GM18870 (cell line): ENCODE measurements at regions not wholly inside any gene's neighbourhood (a gene's known extent, or its start where the extent isn't known, plus 50 kb on each side); places are given as distances from the start of the nearest gene placed in this dataset.

Experiments
- ATAC-seq: cut with Tn5 transposase; IDR thresholded peaks from one replicate; pipeline ENCODE4 v1.9.1; 2021; ENCODE audit warnings: moderate library complexity; ENCODE audit not compliant: unreplicated experiment

- ATAC-seq = no peak
These were observed 171.0 kb upstream of the NEBL start for GRCh38 chr10:21068026-21068656.

- no peak for ATAC-seq
These were observed 168.6 kb upstream of the NEBL start for GRCh38 chr10:21065621-21066248.

DNA sequence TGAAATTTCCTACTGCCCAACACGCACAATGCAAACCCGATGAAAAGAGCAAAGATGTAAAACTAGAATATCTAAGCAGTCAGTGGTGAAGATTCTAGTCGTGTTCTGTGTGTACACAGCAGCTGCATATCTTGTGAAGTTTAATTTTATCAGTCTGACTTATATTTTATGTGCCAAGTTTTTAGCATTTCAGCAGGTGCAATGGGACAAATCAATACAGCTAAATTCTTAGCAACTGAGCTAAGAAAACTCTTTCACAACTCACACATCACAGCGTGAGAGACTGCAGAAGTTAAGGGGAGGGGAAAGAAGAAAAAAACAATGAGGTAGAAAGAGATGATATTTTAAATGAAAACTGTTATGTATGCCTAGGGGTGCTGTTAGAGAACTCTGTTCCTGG, 164.9 kb upstream of the NEBL start:
- ATAC-seq = no peak

DNA sequence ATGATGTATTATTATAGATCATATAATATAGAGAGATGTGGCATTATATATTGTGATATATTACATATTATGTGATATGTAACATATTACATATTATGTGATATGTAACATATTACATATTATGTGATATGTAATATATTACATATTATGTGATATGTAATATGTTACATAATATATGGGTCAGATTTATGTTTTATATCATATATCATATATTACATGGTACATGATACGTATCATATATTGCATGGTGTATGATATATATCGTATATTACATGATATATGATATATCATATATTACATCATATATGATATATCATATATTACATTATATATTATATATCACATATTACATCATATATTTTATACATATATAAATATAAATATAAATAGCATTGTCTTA, 164.1 kb upstream of the NEBL start:
- no peak for ATAC-seq

GRCh38 chr10:21060626-21061025, 163.5 kb upstream of the NEBL start:
- no peak for ATAC-seq

GRCh38 chr10:21057989-21058388, 160.9 kb upstream of the NEBL start:
- no peak for ATAC-seq

DNA sequence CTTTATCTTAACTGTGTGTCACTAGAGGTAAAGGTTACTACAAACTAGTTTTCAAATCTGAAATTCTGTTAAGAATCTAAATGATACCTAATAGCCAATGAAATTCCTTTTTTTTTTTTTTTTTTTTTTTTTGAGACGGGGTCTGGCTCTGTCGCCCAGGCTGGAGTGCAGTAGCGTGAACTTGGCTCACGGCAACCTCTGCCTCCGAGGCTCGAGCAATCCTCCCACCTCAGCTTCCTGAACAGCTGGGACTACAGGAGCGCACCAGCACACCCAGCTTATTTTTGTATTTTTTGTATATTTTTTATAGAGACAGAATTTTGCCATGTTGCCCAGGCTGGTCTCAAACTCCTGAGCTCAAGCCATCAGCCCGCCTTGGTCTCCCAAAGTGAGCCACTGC, 160.3 kb upstream of the NEBL start:
- ATAC-seq = no peak

DNA sequence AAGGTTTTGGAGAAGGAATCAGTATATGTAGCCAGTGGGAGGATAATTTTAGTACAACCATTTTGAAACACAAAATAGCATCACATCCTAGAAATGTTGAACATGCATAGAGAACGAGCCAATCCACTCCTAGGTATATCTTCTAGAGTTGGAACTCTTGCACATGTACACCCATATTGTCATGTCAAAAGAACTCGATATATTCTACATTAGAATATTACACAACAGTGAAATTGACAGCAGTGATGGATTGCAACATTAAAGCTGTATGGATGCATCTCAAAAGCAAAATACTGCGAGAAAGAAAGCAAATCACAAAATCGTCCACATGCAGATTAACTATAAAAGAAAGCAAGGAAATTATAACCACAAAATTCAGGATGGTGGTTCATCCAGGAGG, 159.3 kb upstream of the NEBL start:
- no peak for ATAC-seq

GRCh38 chr10:21055339-21056135, 158.4 kb upstream of the NEBL start:
- no peak for ATAC-seq

- no peak for ATAC-seq
These were observed 157.0 kb upstream of the NEBL start for GRCh38 chr10:21053953-21054690.

GRCh38 chr10:21052709-21053104, 155.6 kb upstream of the NEBL start:
- no peak for ATAC-seq

- no peak for ATAC-seq
These were observed 155.1 kb upstream of the NEBL start for GRCh38 chr10:21052072-21052708.

GRCh38 chr10:21049482-21049881, 152.4 kb upstream of the NEBL start:
- no peak for ATAC-seq

GRCh38 chr10:21048068-21048467, 151.0 kb upstream of the NEBL start:
- ATAC-seq = no peak

DNA sequence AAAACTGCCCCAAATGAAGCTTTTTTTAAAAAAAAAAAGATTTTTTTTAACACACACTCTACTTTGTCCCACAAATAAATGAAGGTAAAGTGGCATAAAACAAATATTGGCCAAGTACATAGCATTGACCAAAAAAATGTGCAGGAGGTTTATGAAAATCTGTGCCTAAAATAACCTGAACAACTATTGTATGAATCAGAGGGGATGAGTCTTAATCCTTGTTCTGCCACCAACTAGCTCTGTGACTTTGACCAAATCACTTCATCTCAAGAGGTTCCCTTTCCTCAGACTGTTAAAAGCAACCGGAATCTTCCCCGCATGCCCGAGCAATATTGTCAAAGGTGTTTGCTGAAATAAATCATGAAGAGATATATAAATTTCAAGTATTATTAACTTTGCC, 150.4 kb upstream of the NEBL start:
- no peak for ATAC-seq

- ATAC-seq = no peak
These were observed 150.0 kb upstream of the NEBL start for GRCh38 chr10:21047096-21047495.

DNA sequence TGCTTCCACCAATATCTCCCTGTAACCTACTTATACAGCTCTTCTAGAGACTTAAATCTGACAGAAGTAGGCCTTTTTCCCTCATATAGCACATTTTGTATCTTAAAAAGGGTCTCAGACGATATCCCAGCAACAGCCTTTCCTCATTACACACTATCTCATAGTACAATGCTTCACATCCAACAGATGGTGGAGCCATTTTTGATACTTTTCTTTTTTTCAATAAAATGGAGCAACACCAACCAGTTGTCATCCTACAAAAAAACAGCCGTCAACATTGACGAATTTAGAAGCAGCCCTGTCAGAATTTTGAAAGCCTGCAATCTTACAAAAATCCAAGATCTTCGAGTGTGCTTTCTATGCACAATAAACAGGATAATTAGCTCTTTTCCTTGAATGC, 145.9 kb upstream of the NEBL start:
- ATAC-seq = no peak

DNA sequence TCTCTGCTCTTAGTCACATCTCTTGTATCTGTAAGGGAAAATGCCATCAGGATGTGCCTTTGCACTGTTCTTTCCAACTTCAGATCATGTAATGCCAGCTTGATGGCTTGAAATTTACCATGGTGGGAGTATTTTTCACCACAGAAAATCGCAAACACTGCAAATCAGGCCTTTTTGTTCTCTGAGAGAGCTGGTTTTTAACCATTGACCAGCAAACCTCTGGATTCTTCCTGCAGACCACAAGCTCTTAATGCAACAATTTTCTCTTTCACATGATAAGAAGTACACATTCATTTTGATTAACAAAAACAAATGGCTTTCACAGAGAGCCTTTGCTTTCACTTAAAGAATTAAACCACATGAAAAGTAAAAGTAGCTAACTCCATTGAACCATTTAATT, 145.4 kb upstream of the NEBL start:
- no peak for ATAC-seq

GRCh38 chr10:21041763-21042458, 144.8 kb upstream of the NEBL start:
- no peak for ATAC-seq

DNA sequence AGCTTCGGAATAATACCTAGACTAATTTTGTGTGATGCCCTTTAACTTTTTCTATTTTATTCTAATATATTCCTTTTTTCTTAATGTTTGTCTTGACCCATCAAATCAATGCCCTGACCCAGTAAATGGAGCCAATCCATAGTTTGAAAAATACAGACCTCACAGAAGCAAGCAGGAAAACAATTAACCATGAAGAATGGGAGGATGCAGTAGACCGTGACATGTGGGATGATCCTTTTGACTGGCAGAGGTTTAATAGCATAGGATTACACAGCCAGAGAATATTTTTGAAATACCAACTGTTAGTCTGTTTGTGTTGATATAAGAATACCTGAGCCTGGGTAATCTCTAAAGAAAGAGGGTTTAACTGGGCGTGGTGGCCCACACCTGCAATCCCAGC, 142.6 kb upstream of the NEBL start:
- ATAC-seq = no peak

DNA sequence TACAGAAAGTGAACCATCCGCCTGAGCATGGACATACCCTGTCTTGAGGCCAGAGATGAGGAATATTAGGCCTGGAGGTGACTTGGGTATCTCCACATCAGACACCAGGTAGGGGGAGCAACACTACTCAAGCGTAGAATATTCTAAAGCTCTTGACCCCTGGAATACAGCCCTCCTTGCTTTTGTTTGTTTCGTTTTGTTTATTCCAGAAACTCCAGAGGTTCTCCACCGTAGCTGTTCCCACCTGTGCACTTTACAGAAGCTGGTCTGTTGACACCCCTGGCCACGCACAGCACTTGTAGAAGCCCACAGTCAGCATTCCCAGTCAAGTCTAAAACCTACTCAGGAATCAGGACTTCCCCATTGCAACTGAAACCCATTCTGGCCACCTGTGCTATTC, 139.6 kb upstream of the NEBL start:
- no peak for ATAC-seq
